Skin of body (tissue), 1 donor: ENCODE measurements at regions not wholly inside any gene's neighbourhood (a gene's known extent, or its start where the extent isn't known, plus 50 kb on each side); places are given as distances from the start of the nearest gene placed in this dataset.
"Not testable (repeated sequence)": the region's sequence is repeated elsewhere in the genome, so short reads cannot be mapped to it uniquely, and the experiment has no call there.

Experiments used
- DNase-seq: peaks from one replicate; lab custom pipeline; 2025; lab: John Stamatoyannopoulos, UW

- no peak for DNase-seq
These were observed 380.0 kb upstream of the SGCG start for GRCh38 chr13:22800526-22801401.

DNA sequence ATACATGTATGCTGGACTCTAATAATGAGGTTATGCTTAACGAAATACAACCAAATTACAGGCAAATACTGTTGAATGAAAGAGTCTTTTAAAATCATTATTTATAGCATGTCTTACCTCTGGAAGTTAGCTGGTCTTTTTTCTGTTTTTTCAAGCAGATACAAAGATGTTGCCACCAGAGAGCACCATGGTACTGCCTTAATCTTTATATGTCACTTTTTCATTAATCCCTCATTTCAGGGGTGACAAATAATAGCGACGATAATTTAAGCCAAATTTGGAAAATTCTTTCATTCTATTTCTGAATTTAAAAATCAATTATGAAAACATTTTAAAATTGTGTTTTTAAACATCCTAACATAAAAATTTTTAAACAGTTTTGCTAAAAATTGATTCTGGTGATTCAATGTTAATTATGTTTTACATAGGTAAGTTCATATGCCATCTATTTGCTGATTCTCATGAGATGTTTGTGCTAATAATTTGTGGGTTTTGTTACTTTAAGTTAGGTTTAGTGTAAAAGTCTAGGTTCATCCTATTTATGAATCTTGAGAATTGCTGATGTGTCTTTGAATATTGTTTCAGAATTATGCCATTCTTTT is 379.3 kb upstream of the SGCG start:
- DNase-seq = no peak

GRCh38 chr13:22812793-22813192 is 368.0 kb upstream of the SGCG start:
- DNase-seq = no peak

GRCh38 chr13:22813531-22814377 is 367.0 kb upstream of the SGCG start:
- DNase-seq = not testable (repeated sequence)

GRCh38 chr13:22814433-22814832 is 366.3 kb upstream of the SGCG start:
- not testable (repeated sequence) for DNase-seq

DNA sequence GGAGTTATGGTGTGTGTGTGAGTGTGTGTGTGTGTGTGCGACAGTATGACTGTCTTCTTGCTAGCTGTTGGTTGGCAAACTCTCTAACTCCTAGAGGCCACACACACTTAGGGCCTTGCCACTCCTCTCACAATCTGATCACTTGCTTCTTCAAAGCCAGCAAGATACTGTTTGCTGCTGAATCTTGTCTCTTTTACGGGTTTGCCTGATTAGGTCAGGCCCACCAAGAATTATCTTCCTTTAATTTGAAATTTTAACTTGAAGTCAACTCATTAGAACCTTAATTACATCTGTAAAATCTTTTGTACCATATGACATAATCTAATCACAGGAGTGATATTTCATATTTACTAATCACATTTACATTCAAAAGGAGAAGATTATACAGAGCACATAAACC is 359.2 kb upstream of the SGCG start:
- no peak for DNase-seq

GRCh38 chr13:22825186-22825585 is 355.6 kb upstream of the SGCG start:
- DNase-seq = no peak

GRCh38 chr13:22828081-22828480 is 352.7 kb upstream of the SGCG start:
- no peak for DNase-seq

GRCh38 chr13:22836475-22836874 is 344.3 kb upstream of the SGCG start:
- DNase-seq = no peak

DNA sequence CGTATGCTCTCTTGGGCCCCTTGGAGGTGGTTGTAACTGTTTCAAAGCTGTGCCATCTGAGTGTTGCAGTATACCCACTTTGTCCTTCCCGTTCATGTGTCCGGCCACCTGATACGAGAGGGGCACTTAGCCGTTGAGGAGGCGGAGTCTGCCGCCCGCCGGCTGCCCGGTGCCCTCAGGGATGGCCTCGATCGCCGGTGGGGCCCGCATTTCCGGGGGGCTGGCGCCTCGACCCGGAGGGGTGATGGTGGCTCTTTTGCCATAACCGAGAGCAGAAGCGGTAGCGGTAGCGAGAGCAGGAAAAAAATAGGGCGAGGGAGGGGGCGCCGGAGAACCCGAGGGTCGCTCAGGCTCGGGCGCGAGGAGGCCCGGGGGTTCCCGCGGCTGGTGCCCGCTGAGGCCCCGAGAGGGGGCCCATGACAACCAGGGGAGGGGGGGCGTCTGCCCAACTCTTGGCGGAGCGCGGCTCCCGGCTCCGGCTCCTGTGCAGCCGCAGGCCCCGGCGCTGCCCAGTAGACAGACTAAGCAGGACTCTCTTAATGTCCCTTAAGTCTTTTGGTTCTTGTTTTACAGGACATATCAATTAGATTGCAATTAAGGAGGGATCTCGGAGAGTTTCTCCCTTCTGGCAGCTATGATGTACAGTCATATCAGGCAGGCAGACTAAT is 342.7 kb upstream of the SGCG start:
- no peak for DNase-seq

- DNase-seq = no peak
These were observed 340.9 kb upstream of the SGCG start for GRCh38 chr13:22839603-22840530.

GRCh38 chr13:22846551-22846950 is 334.2 kb upstream of the SGCG start:
- DNase-seq = no peak

DNA sequence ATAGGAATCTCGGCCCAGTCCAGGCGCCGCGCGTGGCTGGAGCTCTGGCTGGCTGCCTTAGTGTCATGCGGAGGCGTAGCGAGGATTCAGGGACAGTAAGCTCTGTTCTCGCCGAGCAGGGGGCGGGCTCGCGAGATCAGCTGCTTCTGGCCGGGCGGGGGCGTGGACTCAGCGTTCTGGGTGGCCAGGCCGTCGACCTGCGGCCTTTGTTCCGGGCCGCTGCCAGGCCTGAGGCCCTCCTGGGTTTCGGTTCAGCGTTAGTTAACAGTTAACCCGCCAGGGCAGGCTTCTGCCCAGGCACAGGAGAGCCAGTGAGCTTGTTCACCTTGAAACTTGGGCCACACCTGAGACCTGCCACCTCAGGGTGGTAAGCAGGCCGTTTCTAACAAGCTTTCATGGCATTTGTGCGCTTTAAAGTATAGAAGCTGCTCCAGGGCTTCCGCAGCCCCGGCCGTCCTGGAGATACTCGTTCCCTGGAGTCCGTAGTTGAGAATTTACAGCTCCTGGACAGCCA is 332.2 kb upstream of the SGCG start:
- DNase-seq = no peak

DNA sequence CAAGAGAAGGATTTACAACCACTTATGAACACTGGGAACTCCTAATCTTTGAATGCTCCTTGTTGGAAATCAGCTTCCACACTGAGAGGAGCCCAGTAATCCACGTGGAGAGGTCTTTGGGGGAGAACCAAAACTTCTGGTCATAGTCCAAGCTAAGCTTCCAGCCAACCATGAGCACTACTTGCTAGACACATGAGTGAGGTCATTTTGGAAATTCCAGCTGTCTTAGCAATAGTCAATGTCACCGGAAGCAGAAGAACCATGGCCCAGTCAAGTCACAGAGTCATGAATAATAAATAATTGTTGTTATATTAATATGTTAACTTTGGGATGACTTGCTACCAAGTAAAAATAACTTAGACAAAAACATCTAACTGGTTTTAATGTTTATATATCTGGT is 324.9 kb upstream of the SGCG start:
- DNase-seq = no peak

GRCh38 chr13:22858980-22859379 is 321.8 kb upstream of the SGCG start:
- not testable (repeated sequence) for DNase-seq

DNA sequence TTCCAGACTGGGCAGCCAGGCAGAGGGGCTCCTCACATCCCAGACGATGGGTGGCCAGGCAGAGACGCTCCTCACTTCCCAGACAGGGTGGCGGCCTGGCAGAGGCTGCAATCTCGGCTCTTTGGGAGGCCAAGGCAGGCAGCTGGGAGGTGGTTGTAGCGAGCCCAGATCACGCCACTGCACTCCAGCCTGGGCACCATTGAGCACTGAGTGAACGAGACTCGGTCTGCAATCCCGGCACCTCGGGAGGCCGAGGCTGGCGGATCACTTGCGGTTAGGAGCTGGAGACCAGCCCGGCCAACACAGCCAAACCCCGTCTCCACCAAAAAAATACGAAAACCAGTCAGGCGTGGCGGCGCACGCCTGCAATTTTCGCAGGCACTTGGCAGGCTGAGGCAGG is 321.4 kb upstream of the SGCG start:
- DNase-seq = not testable (repeated sequence)

DNA sequence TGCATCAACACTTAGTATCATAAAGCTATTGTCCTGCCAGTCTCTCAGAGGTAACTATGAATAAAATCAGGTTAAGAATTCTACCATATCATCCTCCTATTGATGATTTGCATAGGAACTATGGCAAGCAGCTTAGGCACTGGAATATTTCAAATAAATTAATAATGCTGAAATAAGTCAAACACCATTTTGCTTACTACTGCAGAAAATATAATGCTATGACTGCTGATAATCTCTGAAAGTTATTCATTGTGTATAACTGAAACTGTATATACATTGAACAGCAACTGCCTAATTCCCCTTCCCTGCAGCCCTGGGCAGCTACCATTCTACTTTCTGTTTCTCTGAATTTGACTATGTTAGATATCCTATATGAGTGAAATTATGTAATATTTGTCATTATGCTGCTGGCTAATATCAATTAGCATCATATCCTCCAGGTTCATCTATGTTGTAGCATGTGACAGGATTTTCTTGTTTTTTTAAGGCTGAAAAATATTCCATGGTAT is 318.8 kb upstream of the SGCG start:
- no peak for DNase-seq

DNA sequence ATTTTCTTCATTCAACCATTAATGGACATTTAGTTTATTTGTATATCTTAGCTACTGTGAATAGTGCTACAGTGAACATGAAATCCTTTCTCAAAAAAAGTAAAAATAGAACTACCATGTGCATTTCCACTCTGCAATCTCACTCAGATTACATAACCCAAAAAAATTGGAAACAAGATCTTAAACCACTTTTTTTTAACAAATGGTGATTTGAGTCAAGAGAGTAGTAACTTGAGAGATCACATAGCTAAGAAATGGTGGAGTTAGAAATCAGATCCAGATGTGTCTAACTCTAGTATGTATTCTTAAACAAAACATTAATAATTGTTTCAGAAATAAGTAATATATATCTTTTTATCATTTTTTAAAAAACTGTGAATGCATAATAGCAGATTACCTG is 318.3 kb upstream of the SGCG start:
- DNase-seq = peak; percentile 18

DNA sequence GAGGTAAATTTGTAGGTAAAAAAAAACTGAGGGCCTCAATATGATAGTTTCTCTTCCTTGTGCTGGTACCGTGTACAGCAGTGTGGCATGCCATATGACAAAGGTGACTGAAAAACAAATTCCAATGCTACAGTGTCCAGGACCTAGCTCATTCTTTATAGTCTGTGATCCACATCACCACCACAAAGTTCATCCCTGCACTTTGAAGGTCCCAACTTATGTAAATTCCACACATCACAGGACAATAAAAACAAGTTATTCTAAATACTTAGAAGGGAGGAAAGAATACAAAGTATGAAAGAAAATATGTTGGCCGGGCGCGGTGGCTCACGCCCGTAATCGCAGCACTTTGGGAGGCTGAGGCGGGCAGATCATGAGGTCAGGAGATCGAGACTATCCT is 314.6 kb upstream of the SGCG start:
- DNase-seq = no peak

DNA sequence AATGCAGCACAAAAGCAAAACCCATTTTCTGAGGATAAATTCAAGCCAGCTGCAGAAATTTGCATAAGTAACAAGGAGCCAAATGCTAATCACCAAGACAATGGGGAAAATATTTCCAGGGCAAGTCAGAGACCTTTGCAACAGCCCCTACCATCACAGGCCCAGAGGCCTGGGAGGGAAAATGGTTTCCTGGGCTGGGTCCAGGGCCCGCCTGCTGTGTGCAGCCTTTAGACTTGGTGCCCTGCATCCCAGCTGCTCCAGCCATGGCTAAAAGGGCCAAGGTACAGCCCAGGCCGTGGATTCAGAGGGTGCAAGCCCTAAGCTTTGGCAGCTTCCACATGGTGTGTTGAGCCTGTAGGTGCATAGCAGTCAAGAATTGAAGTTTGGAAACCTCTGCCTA is 309.5 kb upstream of the SGCG start:
- DNase-seq = no peak
